Right ventricle myocardium superior (tissue), 1 donor: ENCODE measurements at regions not wholly inside any gene's neighbourhood (a gene's known extent, or its start where the extent isn't known, plus 50 kb on each side); places are given as distances from the start of the nearest gene placed in this dataset.

Experiments used
- ATAC-seq: fragments of 200-7000 bp; cut with Tn5 transposase; one replicate; pipeline ENCODE4 v1.9.1; 2020; ENCODE audit warnings: mild to moderate bottlenecking; ENCODE audit not compliant: poor library complexity
- DNase-seq: peaks from one replicate; pipeline ENCODE4 v3.0.0-alpha.2; 2020
- intact Hi-C: fragments of 100-400 bp; cut with DNase I; formaldehyde crosslinking; loops from one replicate; pipeline ENCODE4 v1.11.2; 2022
- donor health status: DM: no; HTN: yes; CAD: no; lungs with severe emphysema.

- no peak for ATAC-seq
Measured at GRCh38 chr7:32137059-32137458, 66.9 kb upstream of the PDE1C start.

GRCh38 chr7:32131091-32131490, 60.9 kb upstream of the PDE1C start:
- intact Hi-C loops, result no loop called here
- DNase-seq, result no peak
- no peak for ATAC-seq

More at GRCh38 chr7:32137059-32137458, 66.9 kb upstream of the PDE1C start:
- no peak for DNase-seq
- intact Hi-C loops, result no loop called here

GRCh38 chr7:32126843-32127242, 56.6 kb upstream of the PDE1C start:
- intact Hi-C loops, result no loop called here

More at GRCh38 chr7:32126843-32127242, 56.6 kb upstream of the PDE1C start:
- ATAC-seq (no peak), DNase-seq (no peak)
